ENCODE measurements at regions not wholly inside any gene's neighbourhood (a gene's known extent, or its start where the extent isn't known, plus 50 kb on each side); places are given as distances from the start of the nearest gene placed in this dataset.
"Not testable (repeated sequence)": the region's sequence is repeated elsewhere in the genome, so short reads cannot be mapped to it uniquely, and the experiment has no call there.

DNA sequence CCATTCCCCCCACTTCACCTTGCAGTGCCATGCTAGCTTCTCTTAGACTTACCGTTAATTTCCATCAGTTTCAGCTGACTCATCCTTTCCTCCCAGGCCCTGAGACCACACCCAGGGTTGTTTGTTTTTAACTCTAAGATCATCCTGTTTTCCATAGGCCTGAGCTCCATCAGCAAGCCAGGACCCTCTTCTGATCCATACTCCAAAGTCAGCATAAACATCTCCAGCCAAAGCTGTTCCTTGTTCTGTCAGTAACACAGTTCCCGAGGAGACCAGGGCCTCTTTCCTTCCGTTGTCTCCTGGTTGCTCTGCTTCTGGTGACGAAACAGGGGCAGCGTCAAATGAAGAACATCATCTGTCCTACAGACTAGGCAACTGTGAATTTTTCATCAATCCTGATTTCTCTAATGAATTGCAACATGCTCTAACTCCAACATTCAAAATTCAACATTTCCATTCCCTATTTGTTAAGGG lies 83.8 kb upstream of the HNF1B start:
- no peak for DNase-seq (ENCODE audit: low read depth in 2 of 2)

- no peak for DNase-seq (ENCODE audit: low read depth in 2 of 2)
These were observed 83.2 kb upstream of the HNF1B start for GRCh38 chr17:37827905-37828650.

- no peak for DNase-seq (ENCODE audit: low read depth in 2 of 2)
These were observed 81.9 kb upstream of the HNF1B start for GRCh38 chr17:37826497-37827430.

GRCh38 chr17:37825851-37826250 lies 81.0 kb upstream of the HNF1B start:
- no peak for DNase-seq (ENCODE audit: low read depth in 2 of 2)

GRCh38 chr17:37824534-37825485 lies 80.0 kb upstream of the HNF1B start:
- DNase-seq (ENCODE audit: low read depth in 2 of 2) = no peak

GRCh38 chr17:37823996-37824395 lies 79.1 kb upstream of the HNF1B start:
- no peak for DNase-seq (ENCODE audit: low read depth in 2 of 2)

DNA sequence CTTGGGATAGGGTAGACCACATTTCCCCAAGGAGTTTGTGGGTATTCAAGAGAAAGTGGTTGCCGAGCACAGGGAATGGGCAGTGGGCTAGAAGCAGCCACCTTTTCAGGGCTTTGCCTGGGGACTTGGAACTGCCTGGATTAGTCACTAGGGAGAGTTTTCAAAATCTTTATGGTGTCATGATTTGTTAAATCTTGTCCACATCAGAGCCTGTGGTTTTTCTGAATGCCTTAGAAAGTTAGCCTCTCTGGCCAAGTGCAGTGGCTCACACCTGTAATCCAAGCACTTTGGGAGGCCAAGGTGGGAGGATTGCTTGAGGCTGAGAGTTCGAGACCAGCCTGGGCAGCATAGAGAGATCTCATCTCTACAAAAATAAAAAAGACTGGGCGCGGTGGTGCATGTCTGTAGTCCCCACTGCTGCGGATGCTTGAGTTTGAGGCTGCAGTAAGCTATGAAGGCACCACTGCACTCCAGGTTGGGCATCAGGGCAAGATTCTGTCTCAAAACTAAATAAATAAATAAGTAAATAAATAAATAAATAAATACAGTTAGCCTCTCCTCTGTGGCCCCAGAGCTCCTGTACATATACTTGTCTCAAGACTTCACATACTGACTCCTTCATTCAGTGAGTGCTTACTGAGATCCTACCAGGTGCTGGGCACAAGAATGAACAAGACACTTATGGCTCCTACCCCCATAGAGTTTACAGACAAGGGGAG lies 76.3 kb upstream of the HNF1B start:
- no peak for DNase-seq (ENCODE audit: low read depth in 2 of 2)

- no peak for DNase-seq (ENCODE audit: low read depth in 2 of 2)
These were observed 75.6 kb upstream of the HNF1B start for GRCh38 chr17:37820313-37820994.

DNA sequence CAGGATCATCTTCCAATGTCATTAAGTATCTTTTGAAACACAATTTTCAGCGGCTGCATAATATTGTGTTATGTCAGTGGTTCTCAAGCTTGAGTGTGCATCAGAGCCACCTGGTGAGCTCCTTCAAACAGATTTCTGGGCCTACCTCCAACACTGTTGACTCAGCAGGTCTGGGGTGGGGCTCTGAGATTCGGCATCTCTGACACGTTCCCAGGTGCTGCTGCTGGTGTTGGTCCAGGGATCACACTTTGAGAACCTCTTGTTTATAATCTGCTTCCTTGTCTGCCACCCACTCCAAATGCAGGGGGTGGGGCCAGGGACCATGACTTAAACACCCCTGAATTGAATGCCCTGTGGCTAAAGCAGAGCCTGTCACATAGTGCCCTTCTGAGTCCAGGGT lies 73.8 kb upstream of the HNF1B start:
- no peak for DNase-seq (ENCODE audit: low read depth in 2 of 2)

- DNase-seq (ENCODE audit: low read depth in 2 of 2) = no peak
These were observed 72.1 kb upstream of the HNF1B start for GRCh38 chr17:37816950-37817349.

GRCh38 chr17:37815536-37815935 lies 70.7 kb upstream of the HNF1B start:
- DNase-seq (ENCODE audit: low read depth in 2 of 2) = no peak

- DNase-seq (ENCODE audit: low read depth in 2 of 2) = no peak
These were observed 68.9 kb upstream of the HNF1B start for GRCh38 chr17:37813751-37814150.

- not testable (repeated sequence) for DNase-seq (ENCODE audit: low read depth in 2 of 2)
These were observed 64.0 kb upstream of the HNF1B start for GRCh38 chr17:37808846-37809245.

- DNase-seq (ENCODE audit: low read depth in 2 of 2) = no peak
These were observed 58.0 kb upstream of the HNF1B start for GRCh38 chr17:37802712-37803416.

GRCh38 chr17:37802061-37802595 lies 57.3 kb upstream of the HNF1B start:
- DNase-seq (ENCODE audit: low read depth in 2 of 2) = no peak

- DNase-seq (ENCODE audit: low read depth in 2 of 2) = no peak
These were observed 56.3 kb upstream of the HNF1B start for GRCh38 chr17:37801171-37801570.

- no peak for DNase-seq (ENCODE audit: low read depth in 2 of 2)
These were observed 52.3 kb upstream of the HNF1B start for GRCh38 chr17:37797206-37797605.

- no peak for DNase-seq (ENCODE audit: low read depth in 2 of 2)
These were observed 51.2 kb upstream of the HNF1B start for GRCh38 chr17:37796076-37796475.

Measured in stimulated activated CD8-positive, alpha-beta memory T cell treated with anti-CD3 and anti-CD28 coated beads, Interleukin-2, amount 100 ng/mL, for 48 hours (primary cell).